OCI-LY7 (cell line): ENCODE measurements at regions not wholly inside any gene's neighbourhood (a gene's known extent, or its start where the extent isn't known, plus 50 kb on each side); places are given as distances from the start of the nearest gene placed in this dataset.

ENCODE experiments used
- BruUV-seq: library from RNA; stranded (reverse); fragments of 400-500 nt; replicated peaks from 2 replicates; lab custom pipeline; 2021; lab: Mats Ljungman, UMichigan
- CTCF ChIA-PET: fragments of 300-600 bp; sonication (Branson Sonifier 250); formaldehyde crosslinking; loops from one replicate; lab custom pipeline; 2022; ENCODE audit warnings: antibody characterized with exemption; ENCODE audit not compliant: unreplicated experiment; lab: Charles Lee
- POLR2A ChIA-PET: fragments of 300-600 bp; sonication (Branson Sonifier 250); formaldehyde crosslinking; loops from one replicate; lab custom pipeline; 2022; ENCODE audit warnings: antibody characterized with exemption; lab: Charles Lee
- DNase-seq: peaks from one replicate; pipeline ENCODE4 v3.0.0-alpha.2; 2015; ENCODE audit warnings: low spot score
- H2AFZ ChIP-seq: fragments of 200-600 bp; sonication (generic), shearing (Covaris generic); 2 replicates; pipeline ENCODE4 v1.6.1; 2014; ENCODE audit warnings: mild to moderate bottlenecking, antibody characterized with exemption, low read length, moderate library complexity
- H3K27ac ChIP-seq: fragments of 200-600 bp; sonication (generic); 2 replicates; pipeline ENCODE4 v1.5.1; 2014; ENCODE audit warnings: mixed run types, low read depth, mild to moderate bottlenecking, moderate library complexity, low read length, inconsistent platforms; ENCODE audit not compliant: poor library complexity, severe bottlenecking
- H3K36me3 ChIP-seq: fragments of 200-600 bp; sonication (generic); 2 replicates; pipeline ENCODE4 v1.6.1; 2014; ENCODE audit warnings: mild to moderate bottlenecking, antibody characterized with exemption, low read length, moderate library complexity, mixed read lengths; ENCODE audit not compliant: insufficient read depth
- H3K4me1 ChIP-seq: fragments of 200-600 bp; sonication (generic); 2 replicates; pipeline ENCODE4 v1.5.1; 2014; ENCODE audit warnings: mild to moderate bottlenecking, low read length; ENCODE audit not compliant: insufficient read depth, poor library complexity, severe bottlenecking
- H3K4me2 ChIP-seq: fragments of 200-600 bp; sonication (generic); 2 replicates; pipeline ENCODE4 v1.6.1; 2014; ENCODE audit warnings: mild to moderate bottlenecking, low read length
- H3K4me3 ChIP-seq: fragments of 200-600 bp; sonication (generic); 2 replicates; pipeline ENCODE4 v1.5.1; 2014; ENCODE audit warnings: mild to moderate bottlenecking, low read depth, low read length; ENCODE audit not compliant: poor library complexity, severe bottlenecking
- H3K79me2 ChIP-seq: fragments of 200-600 bp; sonication (generic); 2 replicates; pipeline ENCODE4 v1.6.1; 2016; ENCODE audit warnings: low read depth, mild to moderate bottlenecking, low read length, moderate library complexity, mixed read lengths; ENCODE audit not compliant: insufficient read depth
- H3K9me2 ChIP-seq: fragments of 200-600 bp; sonication (generic); 2 replicates; pipeline ENCODE4 v1.6.1; 2016; ENCODE audit warnings: mild to moderate bottlenecking, low read length, mixed read lengths; ENCODE audit not compliant: insufficient read depth
- H3K9me3 ChIP-seq: fragments of 200-600 bp; sonication (generic); 2 replicates; pipeline ENCODE4 v1.6.1; 2014; ENCODE audit warnings: mild to moderate bottlenecking, mixed run types, low read length, mixed read lengths
- H4K20me1 ChIP-seq: fragments of 200-600 bp; sonication (generic); 2 replicates; pipeline ENCODE4 v1.6.1; 2014; ENCODE audit warnings: mild to moderate bottlenecking, antibody characterized with exemption, low read length, moderate library complexity, mixed read lengths; ENCODE audit not compliant: insufficient read depth
- CTCF ChIP-seq: fragments of 200-600 bp; sonication (generic); conservative IDR thresholded peaks from 2 replicates; pipeline ENCODE4 v1.5.1; 2014; ENCODE audit warnings: mild to moderate bottlenecking, antibody characterized with exemption, low read length, moderate library complexity, mixed read lengths
- EZH2phosphoT487 ChIP-seq: fragments of 200-600 bp; sonication (generic); IDR thresholded peaks from 2 replicates; pipeline ENCODE4 v1.6.1; 2018; ENCODE audit warnings: low read depth, borderline replicate concordance, mild to moderate bottlenecking, mixed run types, antibody characterized with exemption, low read length, moderate library complexity, mixed read lengths
- intact Hi-C: fragments of 100-400 bp; cut with micrococcal nuclease; formaldehyde crosslinking; loops from one replicate; pipeline ENCODE4 v1.10.0; 2022; ENCODE audit not compliant: unreplicated experiment

- POLR2A ChIA-PET: interaction anchor here (0.6 kb wide), 1 partner anchor 49 kb away, joined by 3 read pairs; no protein-coding TSS in a partner anchor
- Histone ChIP-seq H3K27ac (no peak overlapping the region), H3K4me2 (no peak overlapping the region), H3K4me3 (no peak overlapping the region), H3K4me1 (no peaks in the 10 kb centered on the region), H3K9me2 (no peaks in the 10 kb centered on the region), H3K79me2 (no peaks in the 10 kb centered on the region), H3K36me3 (no peaks in the 10 kb centered on the region), H2AFZ (no peak overlapping the region), H4K20me1 (no peaks in the 10 kb centered on the region), H3K9me3 (no peaks in the 10 kb centered on the region)
- no peak for TF ChIP-seq EZH2phosphoT487
- no peak for TF ChIP-seq CTCF
- intact Hi-C loops: no loop called here
- DNase-seq: no peak
- CTCF ChIA-PET: no interaction called here
- no TSS peak for BruUV-seq
Observed at GRCh38 chr6:92538926-92539325, 880.4 kb downstream of the EPHA7 start.

GRCh38 chr6:92538275-92538674, 881.1 kb downstream of the EPHA7 start:
- Histone ChIP-seq H4K20me1 (no peaks in the 10 kb centered on the region), H3K27ac (no peak overlapping the region), H3K79me2 (no peaks in the 10 kb centered on the region), H3K4me2 (no peak overlapping the region), H3K9me3 (no peaks in the 10 kb centered on the region), H3K36me3 (no peaks in the 10 kb centered on the region), H3K4me3 (no peak overlapping the region), H2AFZ (no peak overlapping the region), H3K9me2 (no peaks in the 10 kb centered on the region), H3K4me1 (no peaks in the 10 kb centered on the region)
- intact Hi-C loops: no loop called here
- BruUV-seq: no TSS peak
- CTCF ChIA-PET: no interaction called here
- DNase-seq: no peak
- TF ChIP-seq CTCF: no peak
- POLR2A ChIA-PET: interaction anchor here (1.1 kb wide), 1 partner anchor 29 kb away, joined by 3 read pairs; no protein-coding TSS in a partner anchor

- no peak for DNase-seq
- Histone ChIP-seq H3K9me2 (no peaks in the 10 kb centered on the region), H2AFZ (no peak overlapping the region), H3K27ac (no peak overlapping the region), H3K4me3 (no peak overlapping the region), H3K36me3 (no peaks in the 10 kb centered on the region), H3K4me1 (no peaks in the 10 kb centered on the region), H3K79me2 (no peaks in the 10 kb centered on the region), H4K20me1 (no peaks in the 10 kb centered on the region), H3K9me3 (no peaks in the 10 kb centered on the region), H3K4me2 (no peak overlapping the region)
- ChIA-PET CTCF (no interaction called here), POLR2A (no interaction called here)
- no TSS peak for BruUV-seq
- TF ChIP-seq CTCF (no peak), EZH2phosphoT487 (no peak)
- intact Hi-C loops: no loop called here
Observed at GRCh38 chr6:92534109-92534508, 885.2 kb downstream of the EPHA7 start.
